HG03354 (cell line): ENCODE measurements at regions not wholly inside any gene's neighbourhood (a gene's known extent, or its start where the extent isn't known, plus 50 kb on each side); places are given as distances from the start of the nearest gene placed in this dataset.

Source experiments
- ATAC-seq: cut with Tn5 transposase; IDR thresholded peaks from one replicate; pipeline ENCODE4 v1.9.1; 2021; ENCODE audit warnings: mild to moderate bottlenecking; ENCODE audit not compliant: unreplicated experiment, poor library complexity, severe bottlenecking

DNA sequence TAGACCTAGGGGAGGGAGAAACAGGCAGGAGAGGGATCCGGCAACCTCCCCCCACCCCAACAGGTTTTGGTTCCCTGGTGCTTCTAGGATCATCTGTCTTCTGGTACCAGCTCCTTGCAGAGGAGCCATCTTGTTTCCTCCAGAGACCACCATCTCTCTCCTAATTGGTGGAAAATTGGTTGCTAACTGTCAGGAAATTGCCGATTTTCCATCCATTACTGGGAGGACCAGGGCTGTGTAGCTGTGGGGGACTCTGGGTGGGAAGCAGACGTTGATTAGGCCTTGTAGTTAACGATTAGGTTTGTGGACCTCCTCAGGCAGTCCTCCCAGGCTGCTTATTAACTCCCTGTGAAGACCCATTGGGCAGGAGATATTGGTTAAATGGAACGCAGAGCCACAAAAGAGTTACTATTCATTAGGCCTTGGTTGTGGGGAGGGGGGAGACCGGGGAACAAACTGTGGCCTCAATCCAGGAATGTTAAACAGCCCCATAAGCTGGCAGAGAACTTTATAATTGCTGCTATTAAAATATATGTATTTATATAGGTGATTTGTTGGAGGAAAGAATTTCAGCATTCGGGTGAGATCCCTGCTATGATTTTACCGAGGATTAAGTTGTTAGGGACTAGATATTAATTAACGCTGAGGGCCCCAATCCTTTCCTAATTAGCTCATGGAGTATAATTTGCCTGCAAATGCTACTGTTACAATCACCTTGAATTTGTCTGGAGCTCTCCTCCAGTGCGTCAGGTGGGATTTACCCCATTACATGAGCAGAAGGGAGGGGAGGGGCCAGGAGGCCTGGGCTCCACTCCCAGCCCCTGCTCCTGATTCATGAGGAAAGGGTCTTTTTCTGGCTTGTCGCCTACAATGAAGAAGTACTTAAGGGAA, 61.2 kb upstream of the TRABD2B start:
- ATAC-seq: no peak

DNA sequence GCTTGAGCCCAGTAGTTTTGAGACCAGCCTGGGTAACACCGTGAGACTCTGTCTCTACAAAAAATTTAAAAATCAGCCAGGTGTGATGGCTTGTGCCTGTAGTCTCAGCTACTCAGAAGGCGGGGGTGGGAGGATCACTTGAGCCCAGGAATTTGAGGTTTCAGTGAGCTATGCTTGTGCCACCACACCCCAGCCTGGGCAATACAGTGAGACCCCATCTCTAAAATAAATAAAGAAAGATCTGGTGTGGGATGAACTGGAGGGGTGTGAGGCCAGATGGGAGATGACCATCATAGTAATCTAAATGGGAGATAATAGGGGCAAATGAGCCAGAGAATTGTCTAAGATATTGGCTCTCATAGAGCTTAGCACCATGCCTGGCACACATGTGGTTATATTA, 60.1 kb upstream of the TRABD2B start:
- ATAC-seq: no peak

DNA sequence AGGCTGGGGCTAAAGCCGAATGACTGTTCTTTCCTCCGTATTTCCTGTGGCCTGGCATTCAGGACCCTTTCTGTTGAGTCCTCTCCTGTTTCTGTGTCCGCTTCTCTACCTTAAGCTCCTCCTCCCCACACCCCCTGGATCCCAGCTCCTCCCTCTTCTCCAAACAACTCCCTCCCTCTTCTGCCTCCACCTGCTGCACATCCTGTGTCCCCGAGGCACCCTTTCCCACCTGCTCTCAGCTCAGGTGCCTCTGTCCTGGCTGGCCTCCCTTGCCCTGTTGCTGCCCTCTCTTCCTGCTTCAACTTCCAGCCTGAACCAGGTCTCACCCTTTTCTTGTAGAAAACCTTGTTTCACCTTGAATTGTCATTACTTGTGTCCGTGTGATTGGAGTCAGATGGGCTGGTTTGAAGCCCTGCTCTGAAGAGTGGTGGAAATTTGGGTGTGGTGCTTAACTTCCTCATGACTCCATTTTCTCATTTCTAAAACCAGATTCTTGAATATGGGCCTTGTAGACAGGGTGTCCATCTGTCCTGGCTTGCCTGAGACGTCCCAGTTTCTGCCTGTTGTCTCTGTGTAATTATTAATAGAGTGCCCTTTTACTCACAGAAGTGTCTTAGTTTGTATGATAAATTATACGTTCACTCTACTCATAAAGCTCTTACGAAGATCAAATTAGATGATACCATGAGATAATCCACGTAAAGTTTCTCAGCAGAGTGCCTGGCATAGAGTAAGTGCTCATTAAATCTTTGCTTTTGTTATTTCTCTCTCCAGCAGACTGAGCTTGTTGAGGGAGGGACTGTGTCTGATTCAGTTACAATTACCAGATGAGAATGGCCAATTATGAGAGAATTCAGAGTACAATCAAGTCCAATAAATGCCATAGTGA, 58.9 kb upstream of the TRABD2B start:
- ATAC-seq: no peak

DNA sequence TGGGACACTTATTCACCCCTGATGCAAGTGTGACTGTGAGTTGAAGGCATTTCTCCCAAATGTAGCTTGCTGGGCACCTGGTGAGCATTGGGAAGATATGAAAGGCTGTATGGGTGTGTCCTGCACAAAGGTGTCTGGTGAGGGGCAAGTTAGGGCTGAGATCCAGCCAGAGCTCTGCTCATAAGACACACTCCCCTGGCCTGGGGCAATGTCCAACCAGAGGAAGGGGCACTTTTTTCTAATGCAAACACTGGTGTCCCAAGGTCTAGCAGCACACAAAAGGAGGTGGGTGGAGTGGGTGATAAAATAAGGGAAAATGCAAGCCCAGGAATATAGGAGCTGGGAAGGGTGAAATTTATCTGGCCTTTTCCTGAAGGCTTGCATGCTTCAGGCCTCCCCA, 57.0 kb upstream of the TRABD2B start:
- ATAC-seq: no peak

DNA sequence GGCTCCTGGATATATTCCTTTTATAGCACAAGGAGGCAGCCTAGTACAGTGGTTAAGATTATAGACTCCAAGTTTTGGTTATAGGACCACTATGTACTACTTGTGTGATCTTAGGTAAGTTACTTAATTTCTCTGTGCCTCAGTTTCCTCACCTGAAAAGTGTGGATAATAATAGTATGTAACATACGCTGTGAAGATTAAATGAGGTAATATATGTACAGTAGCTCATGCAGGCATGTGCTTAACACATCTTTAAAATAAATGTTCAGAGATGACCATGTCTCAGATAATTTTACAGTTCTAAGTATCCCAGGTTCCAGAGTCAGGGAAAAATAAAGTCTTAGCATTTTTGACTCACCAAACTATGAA, 55.7 kb upstream of the TRABD2B start:
- ATAC-seq: no peak

DNA sequence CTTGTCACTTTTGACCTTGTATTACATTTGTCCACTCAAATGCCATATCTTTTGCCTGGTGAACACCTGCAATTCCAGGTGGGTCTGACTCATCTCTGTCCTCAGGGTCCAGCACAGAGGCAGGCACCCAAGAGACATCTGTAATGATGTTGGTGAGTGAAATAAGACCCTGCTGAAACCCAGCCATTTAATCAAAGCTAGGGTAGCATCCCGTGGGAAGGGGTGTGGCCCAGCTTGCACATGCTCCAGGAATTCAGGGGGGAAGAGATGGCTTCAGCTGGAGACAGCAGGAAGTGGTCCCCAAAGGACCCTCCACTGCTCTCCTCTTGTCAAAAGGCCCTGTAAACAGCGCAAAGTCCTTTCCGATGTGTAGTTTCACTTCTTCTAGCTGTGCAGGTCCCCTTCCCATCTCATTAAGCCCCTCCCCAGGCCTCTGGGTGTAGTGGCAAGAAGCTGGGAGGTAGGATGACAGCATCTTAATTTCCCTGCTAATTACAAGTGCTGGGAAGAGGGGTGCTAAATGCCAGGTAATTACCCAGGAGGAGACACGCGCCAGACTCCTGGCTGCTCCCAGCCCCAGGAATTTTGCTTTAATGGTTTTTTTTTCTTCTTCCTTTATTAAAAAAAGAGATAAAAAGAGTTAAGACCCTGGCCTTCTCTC, 54.4 kb upstream of the TRABD2B start:
- ATAC-seq: no peak

DNA sequence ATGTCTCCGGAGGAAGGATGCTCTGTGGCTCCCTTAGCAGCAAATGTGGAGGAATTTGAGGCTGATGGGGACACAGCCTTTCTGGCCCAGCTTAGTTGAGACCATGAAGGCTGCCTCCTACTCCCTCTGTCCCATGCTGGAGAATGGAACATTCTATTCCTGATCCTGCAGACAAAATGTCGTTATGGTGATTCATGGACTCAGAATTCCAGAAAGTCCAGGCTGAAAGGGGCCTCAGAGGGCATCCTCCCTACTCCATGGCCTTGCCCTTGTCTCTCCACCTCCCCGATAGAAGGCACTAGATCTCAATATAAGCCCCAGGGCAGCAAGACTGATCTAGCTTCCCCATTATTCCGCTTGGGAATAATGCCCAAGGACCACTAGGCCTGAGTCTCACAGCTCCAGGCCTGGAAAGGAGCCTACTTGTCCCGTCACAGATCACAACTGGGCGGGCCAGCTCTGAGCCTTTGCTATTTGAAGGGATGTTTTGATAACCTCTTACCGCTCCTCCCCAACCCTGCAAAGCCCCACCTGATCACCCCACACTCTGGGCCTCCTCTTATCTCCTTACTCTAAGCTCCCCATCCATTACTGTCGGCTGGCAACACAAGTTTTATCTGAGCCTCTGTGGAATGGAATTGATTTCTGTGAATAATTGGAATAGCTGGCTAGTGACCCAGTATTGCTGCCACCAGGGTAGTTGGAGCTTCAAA, 52.8 kb upstream of the TRABD2B start:
- no peak for ATAC-seq

DNA sequence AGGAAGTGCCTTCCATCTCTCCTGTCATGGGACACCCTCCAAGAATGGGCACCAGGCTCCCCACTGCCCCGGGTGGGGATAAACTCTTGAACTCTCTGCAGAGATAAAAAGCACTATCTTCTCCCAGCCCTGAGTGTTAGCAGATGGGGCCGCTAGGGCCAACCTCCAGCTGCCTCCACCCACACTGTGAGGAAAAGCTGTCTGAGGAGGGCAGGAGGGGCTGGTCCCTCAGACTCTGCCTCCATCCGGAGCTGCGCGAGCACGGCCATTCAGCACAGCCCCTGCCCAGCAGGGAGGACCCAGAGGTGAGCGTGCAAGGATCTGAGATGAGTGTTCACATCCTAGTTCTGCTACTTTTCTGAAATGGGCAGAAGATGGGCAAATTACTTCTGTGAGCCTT, 51.8 kb upstream of the TRABD2B start:
- ATAC-seq: no peak

DNA sequence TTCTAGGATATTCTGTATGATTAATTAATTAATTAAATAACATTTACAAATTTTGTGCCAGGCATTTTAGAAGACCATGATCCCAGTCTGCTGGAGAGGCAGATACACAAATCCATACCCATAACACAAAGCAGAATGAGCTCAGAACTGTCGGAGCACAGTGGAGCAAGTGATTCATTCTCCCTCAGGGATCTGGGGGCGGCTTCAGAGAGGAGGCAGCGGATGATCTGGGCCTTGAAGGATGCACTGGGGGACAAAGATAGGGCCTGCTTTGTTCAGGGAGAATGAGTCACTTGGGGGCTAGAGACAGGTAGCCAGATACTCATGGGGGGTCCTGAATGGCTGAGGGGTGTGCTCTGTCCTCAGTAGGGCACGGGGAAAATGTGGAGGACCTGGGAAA, 50.9 kb upstream of the TRABD2B start:
- ATAC-seq: no peak

DNA sequence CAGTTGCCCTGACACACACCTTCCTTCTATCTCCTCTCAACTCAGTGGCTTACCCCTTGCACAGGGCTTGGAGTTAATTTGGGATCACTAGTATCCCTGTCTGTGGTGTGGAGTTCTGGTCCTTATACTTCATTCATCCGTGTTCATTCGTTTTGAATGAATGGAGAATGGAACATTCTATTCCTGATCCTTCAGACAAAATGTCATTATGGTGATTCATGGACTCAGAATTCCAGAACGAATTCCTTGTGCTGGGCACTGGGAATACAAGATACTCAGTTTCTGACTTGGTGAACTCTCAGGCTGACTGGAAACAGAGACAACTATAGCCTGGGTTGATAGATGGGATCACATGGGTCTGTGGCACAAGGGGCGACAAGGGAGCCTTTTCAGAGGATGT, 49.9 kb upstream of the TRABD2B start:
- ATAC-seq: no peak
